ENCODE measurements at regions not wholly inside any gene's neighbourhood (a gene's known extent, or its start where the extent isn't known, plus 50 kb on each side); places are given as distances from the start of the nearest gene placed in this dataset.

DNA sequence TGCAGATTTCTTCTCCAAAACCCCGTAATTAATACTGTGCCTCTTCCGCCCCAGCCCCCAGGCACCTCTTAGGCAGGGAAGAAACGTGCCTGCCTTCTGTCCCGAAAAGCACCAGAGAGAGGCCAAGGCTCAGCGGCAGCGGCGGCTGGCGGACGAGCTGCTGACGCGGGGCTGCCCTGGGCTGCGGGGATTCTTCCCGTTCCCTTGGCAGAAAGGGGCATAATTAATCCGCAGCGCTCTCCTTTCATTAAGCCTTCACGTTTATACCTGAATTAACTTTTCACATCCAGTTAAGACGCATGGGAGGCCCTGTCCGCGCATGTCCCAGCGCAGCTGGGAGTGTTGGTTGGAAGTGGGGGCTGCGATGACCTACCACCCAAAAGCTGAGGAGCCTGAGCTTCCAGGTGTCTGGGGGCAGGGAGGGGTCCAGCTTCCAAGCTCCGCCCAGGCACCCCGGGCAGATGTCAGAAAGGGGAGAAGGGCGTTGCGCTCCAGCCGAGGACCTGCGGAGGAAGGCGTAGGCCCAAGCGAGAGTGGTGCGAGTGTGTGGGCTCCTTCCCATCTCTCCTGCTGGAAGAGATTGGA, 167.4 kb upstream of the LRFN2 start (continued):
- TF ChIP-seq NFIB (CRISPR knock-in tag; IDR thresholded peaks at IDR 0.05; ENCODE audit: borderline replicate concordance), result no peak

GRCh38 chr6:40753675-40754448, 166.7 kb upstream of the LRFN2 start:
- H3K27ac ChIP-seq (ENCODE audit: extremely low read length, insufficient read depth, low read length), result no peak overlapping the region
- H3K27me3 ChIP-seq (ENCODE audit: control insufficient read depth in 1 of 2, insufficient read depth in 2 of 2, low read length in 2 of 2), result peaks cover 6 to 51% of the 10 kb centered on the region in 2 experiments
- no TSS peak for BruUV-seq (replicated peaks)
- ChIA-PET POLR2A (no interaction called here), CTCF (ENCODE audit: low intra/inter-chr PET ratio, low total read pairs) (no interaction called here)
- H3K4me1 ChIP-seq (ENCODE audit: insufficient read depth, low read length), result no peaks in the 10 kb centered on the region
- ATAC-seq (no peak), FAIRE-seq (no peak), DNase-seq (ENCODE audit: low spot score) (no peak)
- in situ Hi-C loops (cut with HindIII; ENCODE audit: extremely low pct_ligation_motif_present, low pct_unique_long_range_greater_than_20kb), result no loop called here
- H3K4me3 ChIP-seq (replicated peaks in 1 of 3; ENCODE audit: insufficient read depth in 1 of 3, low read depth in 2 of 3, low read length in 3 of 3), result no peak overlapping the region
- TF ChIP-seq CEBPB (IDR thresholded peaks at IDR 0.05; ENCODE audit: borderline replicate concordance, low read depth, low read length), result no peak
- peak; percentile 86 for TF ChIP-seq CREB1 (IDR thresholded peaks at IDR 0.05)
- no peak for TF ChIP-seq CREB1 (CRISPR knock-in tag; IDR thresholded peaks at IDR 0.05)
- TF ChIP-seq MAFF (IDR thresholded peaks at IDR 0.05; ENCODE audit: low read depth, low read length), result peak; percentile 77
- peak; percentile 77 to 83 for TF ChIP-seq MAFK (conservative IDR thresholded peaks at IDR 0.05 in 1 of 2, IDR thresholded peaks at IDR 0.05 in 1 of 2; ENCODE audit: low read length in 2 of 2)
- no peaks in the 10 kb centered on the region for H4K20me1 ChIP-seq (ENCODE audit: insufficient read depth, low read length)
- no peaks in the 10 kb centered on the region for H3K36me3 ChIP-seq (replicated peaks in 1 of 2; ENCODE audit: control insufficient read depth in 1 of 2, insufficient read depth in 2 of 2, low read length in 2 of 2)
- intact Hi-C loops (cut with micrococcal nuclease; ENCODE audit: unreplicated experiment), result no loop called here
- H3K9ac ChIP-seq (ENCODE audit: insufficient read depth, low read depth, low read length), result no peak overlapping the region
- 9% methylated on average over 3 of the region's 3 CpGs for WGBS (ENCODE audit: low lambda C conversion rate)
- no peak overlapping the region for H3K4me2 ChIP-seq (ENCODE audit: low read depth, low read length)
- no peaks in the 10 kb centered on the region for H3K9me3 ChIP-seq (ENCODE audit: low read length)
- no peak overlapping the region for H2AFZ ChIP-seq (ENCODE audit: low read length)
- H3K79me2 ChIP-seq (ENCODE audit: insufficient read depth, low read length), result no peaks in the 10 kb centered on the region

GRCh38 chr6:40753048-40753447, 165.9 kb upstream of the LRFN2 start:
- 33% methylated on average over 3 of the region's 3 CpGs for WGBS (ENCODE audit: low lambda C conversion rate)
- Histone ChIP-seq H3K4me1 (ENCODE audit: insufficient read depth, low read length) (no peaks in the 10 kb centered on the region), H3K27me3 (ENCODE audit: control insufficient read depth in 1 of 2, insufficient read depth in 2 of 2, low read length in 2 of 2) (peaks cover 6 to 51% of the 10 kb centered on the region in 2 experiments), H3K27ac (ENCODE audit: extremely low read length, insufficient read depth, low read length) (no peak overlapping the region), H2AFZ (ENCODE audit: low read length) (no peak overlapping the region), H4K20me1 (ENCODE audit: insufficient read depth, low read length) (no peaks in the 10 kb centered on the region), H3K4me2 (ENCODE audit: low read depth, low read length) (no peak overlapping the region), H3K79me2 (ENCODE audit: insufficient read depth, low read length) (no peaks in the 10 kb centered on the region), H3K4me3 (replicated peaks in 1 of 3; ENCODE audit: insufficient read depth in 1 of 3, low read depth in 2 of 3, low read length in 3 of 3) (no peak overlapping the region), H3K9ac (ENCODE audit: insufficient read depth, low read depth, low read length) (no peak overlapping the region), H3K9me3 (ENCODE audit: low read length) (no peaks in the 10 kb centered on the region), H3K36me3 (replicated peaks in 1 of 2; ENCODE audit: control insufficient read depth in 1 of 2, insufficient read depth in 2 of 2, low read length in 2 of 2) (no peaks in the 10 kb centered on the region)
- FAIRE-seq (no peak), ATAC-seq (no peak), DNase-seq (ENCODE audit: low spot score) (no peak)
- intact Hi-C loops (cut with micrococcal nuclease; ENCODE audit: unreplicated experiment), result no loop called here
- ChIA-PET CTCF (ENCODE audit: low intra/inter-chr PET ratio, low total read pairs) (no interaction called here), POLR2A (no interaction called here)
- no TSS peak for BruUV-seq (replicated peaks)
- TF ChIP-seq ZNF772 (CRISPR knock-in tag; IDR thresholded peaks at IDR 0.05) (no peak), TERF1 (CRISPR knock-in tag; IDR thresholded peaks at IDR 0.05) (no peak), ZNF768 (CRISPR knock-in tag; IDR thresholded peaks at IDR 0.05) (peak; percentile 83), ZNF746 (CRISPR knock-in tag; IDR thresholded peaks at IDR 0.05) (no peak), MTA1 (CRISPR knock-in tag; IDR thresholded peaks at IDR 0.05; ENCODE audit: borderline replicate concordance) (no peak)
- TF ChIP-seq, protein P1, sequence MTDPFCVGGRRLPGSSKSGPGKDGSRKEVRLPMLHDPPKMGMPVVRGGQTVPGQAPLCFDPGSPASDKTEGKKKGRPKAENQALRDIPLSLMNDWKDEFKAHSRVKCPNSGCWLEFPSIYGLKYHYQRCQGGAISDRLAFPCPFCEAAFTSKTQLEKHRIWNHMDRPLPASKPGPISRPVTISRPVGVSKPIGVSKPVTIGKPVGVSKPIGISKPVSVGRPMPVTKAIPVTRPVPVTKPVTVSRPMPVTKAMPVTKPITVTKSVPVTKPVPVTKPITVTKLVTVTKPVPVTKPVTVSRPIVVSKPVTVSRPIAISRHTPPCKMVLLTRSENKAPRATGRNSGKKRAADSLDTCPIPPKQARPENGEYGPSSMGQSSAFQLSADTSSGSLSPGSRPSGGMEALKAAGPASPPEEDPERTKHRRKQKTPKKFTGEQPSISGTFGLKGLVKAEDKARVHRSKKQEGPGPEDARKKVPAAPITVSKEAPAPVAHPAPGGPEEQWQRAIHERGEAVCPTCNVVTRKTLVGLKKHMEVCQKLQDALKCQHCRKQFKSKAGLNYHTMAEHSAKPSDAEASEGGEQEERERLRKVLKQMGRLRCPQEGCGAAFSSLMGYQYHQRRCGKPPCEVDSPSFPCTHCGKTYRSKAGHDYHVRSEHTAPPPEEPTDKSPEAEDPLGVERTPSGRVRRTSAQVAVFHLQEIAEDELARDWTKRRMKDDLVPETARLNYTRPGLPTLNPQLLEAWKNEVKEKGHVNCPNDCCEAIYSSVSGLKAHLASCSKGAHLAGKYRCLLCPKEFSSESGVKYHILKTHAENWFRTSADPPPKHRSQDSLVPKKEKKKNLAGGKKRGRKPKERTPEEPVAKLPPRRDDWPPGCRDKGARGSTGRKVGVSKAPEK (CRISPR knock-in tag; IDR thresholded peaks at IDR 0.05; ENCODE audit: borderline replicate concordance), result no peak
- in situ Hi-C loops (cut with HindIII; ENCODE audit: extremely low pct_ligation_motif_present, low pct_unique_long_range_greater_than_20kb), result no loop called here
